GM12875 (cell line): ENCODE measurements at regions not wholly inside any gene's neighbourhood (a gene's known extent, or its start where the extent isn't known, plus 50 kb on each side); places are given as distances from the start of the nearest gene placed in this dataset.
A peak's percentile ranks its signal among the peaks of the same experiment; 100 is the strongest.
"Not testable (repeated sequence)": the region's sequence is repeated elsewhere in the genome, so short reads cannot be mapped to it uniquely, and the experiment has no call there.

Experiments
- H3K4me3 ChIP-seq: one replicate; pipeline ENCODE4 v1.5.1; 2011; ENCODE audit warnings: low read depth, low read length, control low read depth
- CTCF ChIP-seq: IDR thresholded peaks from 2 replicates; pipeline ENCODE4 v1.5.1; 2011; ENCODE audit warnings: low read depth, mild to moderate bottlenecking, control low read depth, inconsistent platforms, low read length, moderate library complexity, borderline replicate concordance; ENCODE audit not compliant: insufficient read depth

GRCh38 chr6:112526594-112526993 is 179.5 kb downstream of the RFPL4B start:
- no peak overlapping the region for H3K4me3 ChIP-seq
- TF ChIP-seq CTCF: no peak

- not testable (repeated sequence) for H3K4me3 ChIP-seq
Observed at GRCh38 chr6:112528306-112528705, 181.2 kb downstream of the RFPL4B start.

GRCh38 chr6:112535816-112536215 is 188.7 kb downstream of the RFPL4B start:
- no peak for TF ChIP-seq CTCF
- no peak overlapping the region for H3K4me3 ChIP-seq

- no peak overlapping the region for H3K4me3 ChIP-seq
- TF ChIP-seq CTCF: no peak
Observed at GRCh38 chr6:112539355-112539754, 192.2 kb downstream of the RFPL4B start.

- not testable (repeated sequence) for H3K4me3 ChIP-seq
- TF ChIP-seq CTCF: peak; percentile 26; the same call in 1 of the 2 replicates
Observed at GRCh38 chr6:112541847-112542246, 194.7 kb downstream of the RFPL4B start.

GRCh38 chr6:112547321-112548085 is 200.4 kb downstream of the RFPL4B start:
- H3K4me3 ChIP-seq: not testable (repeated sequence)

GRCh38 chr6:112549749-112550148 is 202.6 kb downstream of the RFPL4B start:
- H3K4me3 ChIP-seq: no peak overlapping the region
- no peak for TF ChIP-seq CTCF

- no peak for TF ChIP-seq CTCF
- H3K4me3 ChIP-seq: no peak overlapping the region
Observed at GRCh38 chr6:112557435-112557834, 210.3 kb downstream of the RFPL4B start.
